ENCODE measurements at regions not wholly inside any gene's neighbourhood (a gene's known extent, or its start where the extent isn't known, plus 50 kb on each side); places are given as distances from the start of the nearest gene placed in this dataset.

DNA sequence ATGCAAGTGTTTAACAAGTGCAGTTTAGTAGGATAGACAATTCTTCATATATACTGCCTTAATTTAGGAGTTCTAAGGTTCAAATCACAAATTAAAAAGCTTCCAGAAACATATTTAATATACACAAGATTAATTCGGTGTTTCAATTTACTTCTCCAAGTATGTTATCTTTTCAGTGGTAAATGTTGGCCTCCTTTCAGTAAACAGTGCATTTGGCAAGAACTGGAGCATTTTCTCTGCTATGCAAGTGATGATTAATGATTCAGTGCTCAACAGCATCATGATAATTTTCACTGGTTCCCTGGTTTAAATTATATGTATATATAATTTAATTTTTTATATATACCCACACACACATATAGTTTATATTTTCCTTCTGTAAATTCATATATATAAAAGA is 541.7 kb downstream of the EFNA5 start:
- no peak for DNase-seq

DNA sequence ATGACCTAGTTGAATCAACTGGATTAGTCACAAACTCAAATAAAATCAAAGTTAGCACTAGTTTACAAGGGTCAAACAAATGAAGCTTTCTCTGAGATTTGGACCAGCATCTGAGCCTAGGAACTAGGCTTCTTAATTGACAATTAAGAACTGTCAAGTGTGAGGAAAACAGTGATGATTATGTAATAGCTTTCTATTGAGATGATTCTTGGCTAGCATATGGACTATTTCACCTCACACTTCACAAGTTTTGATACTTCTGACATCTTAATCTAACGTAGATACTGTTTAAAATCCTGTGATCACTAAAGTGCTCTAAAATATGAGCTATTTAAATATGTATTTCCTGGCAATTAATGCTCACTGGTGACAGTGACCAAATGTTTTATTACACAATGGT is 542.9 kb downstream of the EFNA5 start:
- DNase-seq = no peak

DNA sequence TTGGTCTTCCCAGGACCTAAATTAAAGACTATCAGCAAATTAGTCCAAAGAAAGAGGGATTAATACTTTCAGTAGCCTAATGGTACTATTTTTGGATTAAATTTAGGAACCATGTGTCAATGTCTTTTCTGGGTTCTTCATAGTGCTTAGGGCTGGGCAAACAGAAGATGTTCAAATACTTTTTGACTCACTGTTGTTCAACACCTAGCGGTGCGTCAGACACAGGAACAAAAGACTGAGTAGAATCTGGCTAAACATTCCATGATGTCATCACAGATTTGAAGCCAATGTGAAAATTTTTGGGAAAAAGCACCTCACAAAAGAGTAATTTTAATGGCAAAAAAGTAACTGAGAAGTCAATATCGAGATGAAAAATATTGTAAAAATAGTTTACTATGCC is 544.4 kb downstream of the EFNA5 start:
- DNase-seq = no peak

DNA sequence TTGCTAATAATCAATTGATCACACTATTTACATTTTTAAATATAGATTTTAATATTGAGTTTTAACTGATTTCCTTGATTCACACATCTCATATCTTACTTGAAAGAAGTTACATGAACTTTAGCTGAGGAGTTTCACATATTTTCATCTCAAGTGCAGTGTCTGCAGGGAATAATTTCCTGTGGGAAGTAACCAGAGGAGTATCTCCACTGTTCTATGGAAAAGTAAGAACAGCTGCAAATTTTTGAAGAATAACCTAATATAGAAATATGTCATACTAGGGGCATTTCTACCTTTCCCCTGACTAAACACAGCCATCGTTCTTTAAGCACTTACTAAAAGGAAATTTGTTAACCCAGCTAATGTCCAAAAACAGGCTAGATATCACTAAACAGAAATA is 546.4 kb downstream of the EFNA5 start:
- DNase-seq = no peak

DNA sequence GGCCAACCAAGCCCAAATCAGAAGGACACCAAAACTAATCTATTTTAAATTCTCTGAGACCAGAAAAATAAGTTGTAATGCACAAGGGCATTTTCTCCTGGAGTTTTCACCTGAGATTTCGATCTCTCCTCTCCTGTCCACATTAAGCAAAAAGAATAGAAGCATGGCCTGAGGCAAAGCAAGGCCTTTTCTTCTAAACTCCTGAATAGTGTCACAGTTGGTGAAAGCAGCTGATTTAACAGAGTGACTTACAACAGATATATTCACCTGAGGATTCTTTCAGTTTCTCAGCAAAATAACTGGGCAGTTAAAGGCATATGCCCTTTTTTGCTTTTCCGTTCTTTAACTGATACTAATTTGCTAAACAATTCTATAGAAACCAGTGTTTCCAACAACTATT is 547.7 kb downstream of the EFNA5 start:
- no peak for DNase-seq

DNA sequence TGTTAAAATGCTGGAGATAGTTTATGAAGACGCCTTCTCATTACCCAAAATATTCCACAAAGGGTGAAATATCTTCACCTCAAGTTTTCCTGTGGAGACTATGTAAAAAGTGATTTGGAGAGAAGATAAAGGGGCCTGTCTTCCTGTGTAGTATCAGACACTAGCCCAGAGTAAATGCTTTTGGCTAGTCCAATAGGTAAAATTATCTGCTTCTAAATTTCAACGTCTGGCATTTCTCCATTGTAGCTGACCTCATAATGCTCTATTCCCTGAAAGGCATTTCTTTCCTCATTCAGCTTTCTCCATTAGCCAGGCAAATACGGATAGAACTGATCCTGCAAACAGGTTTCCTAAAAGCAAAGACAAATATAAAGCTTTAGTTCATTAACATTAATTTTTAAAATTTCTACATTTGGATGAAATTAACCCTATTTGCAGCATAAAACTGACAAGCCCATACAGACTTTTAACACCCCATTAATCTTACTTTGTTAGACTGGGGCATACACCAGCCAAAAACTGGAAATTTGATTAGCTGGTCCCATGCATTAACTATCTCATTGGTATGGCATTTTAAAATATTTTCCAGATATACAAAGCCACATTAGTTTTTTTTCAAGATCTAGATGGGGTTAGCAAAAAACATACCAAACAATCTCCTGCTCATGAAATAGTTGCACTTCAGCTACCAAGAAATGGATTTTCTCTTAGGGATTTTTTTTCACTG is 548.8 kb downstream of the EFNA5 start:
- no peak for DNase-seq

DNA sequence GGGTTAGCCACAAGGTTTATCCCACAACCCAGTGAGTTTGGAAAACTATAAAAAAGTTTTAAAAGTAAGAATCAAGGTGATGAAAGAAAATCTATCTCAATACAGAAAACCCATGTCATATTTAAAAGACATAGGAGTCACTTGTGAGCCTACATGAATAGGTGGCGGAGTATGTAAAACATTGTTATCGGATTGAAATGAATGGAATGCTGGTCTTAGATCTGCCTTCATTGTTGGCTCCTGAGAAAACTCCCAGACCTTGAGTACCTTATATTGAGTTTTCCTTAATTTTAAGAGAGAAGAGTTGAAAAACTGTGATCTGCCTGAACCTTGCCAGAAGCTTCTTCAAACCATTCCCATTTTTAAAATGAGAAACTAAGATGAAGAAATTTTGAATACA is 551.1 kb downstream of the EFNA5 start:
- no peak for DNase-seq

DNA sequence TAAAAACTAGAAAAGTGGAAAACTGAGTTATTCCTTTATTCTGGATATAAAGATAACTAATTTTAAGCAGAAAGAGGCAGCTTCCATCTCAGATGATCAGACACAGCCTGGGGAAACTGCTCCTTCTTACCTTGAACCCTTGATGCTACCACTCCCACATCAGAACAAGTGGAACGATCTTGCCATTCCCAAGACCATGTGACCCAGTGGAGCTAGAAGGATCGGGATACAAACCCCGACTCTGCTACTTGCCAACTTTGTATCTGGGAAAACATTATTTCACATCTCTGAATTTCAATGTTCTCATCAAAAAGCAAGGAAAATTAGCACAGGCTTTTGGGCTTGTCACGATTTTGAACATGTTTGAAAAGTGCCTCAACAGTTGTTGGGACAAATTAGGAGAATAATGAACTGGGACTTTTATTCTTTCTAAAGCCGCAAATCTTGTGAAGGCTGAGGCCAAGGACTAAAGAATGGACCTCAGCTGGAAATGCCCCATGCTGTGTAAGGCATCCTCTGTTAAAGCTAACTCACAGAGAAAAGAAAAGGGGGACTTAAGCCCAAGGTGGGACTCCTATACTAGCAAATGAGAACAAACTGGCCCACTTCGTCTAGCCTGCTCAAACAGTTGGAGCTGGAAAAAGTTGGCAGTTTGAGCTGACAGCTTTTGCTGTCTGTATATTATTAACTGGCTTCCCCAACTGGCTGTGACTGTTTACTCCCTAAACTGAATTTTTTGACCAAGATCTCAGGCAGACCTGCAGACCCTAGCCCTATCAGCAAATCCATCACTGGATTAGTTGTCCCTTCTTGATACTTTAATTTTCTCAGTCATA is 552.3 kb downstream of the EFNA5 start:
- no peak for DNase-seq

DNA sequence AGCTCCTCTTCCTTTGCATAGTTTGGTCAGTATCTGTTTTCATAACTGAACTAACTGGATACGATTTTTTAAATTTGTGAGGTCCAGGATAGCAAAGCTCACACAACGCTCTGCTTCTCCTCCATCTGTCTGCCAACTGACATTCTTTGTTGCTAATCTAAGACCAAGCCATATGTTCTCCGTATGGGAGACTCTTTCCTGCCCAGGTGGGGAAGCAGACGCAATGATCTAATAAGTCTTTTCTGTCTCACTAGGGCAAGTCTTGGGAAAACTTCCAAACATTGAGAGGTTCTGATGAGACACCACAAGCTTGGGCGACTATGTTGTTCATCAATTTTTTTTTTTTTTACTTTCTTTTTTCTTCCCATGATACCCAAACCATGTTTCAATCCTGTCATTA is 558.5 kb downstream of the EFNA5 start:
- no peak for DNase-seq

DNA sequence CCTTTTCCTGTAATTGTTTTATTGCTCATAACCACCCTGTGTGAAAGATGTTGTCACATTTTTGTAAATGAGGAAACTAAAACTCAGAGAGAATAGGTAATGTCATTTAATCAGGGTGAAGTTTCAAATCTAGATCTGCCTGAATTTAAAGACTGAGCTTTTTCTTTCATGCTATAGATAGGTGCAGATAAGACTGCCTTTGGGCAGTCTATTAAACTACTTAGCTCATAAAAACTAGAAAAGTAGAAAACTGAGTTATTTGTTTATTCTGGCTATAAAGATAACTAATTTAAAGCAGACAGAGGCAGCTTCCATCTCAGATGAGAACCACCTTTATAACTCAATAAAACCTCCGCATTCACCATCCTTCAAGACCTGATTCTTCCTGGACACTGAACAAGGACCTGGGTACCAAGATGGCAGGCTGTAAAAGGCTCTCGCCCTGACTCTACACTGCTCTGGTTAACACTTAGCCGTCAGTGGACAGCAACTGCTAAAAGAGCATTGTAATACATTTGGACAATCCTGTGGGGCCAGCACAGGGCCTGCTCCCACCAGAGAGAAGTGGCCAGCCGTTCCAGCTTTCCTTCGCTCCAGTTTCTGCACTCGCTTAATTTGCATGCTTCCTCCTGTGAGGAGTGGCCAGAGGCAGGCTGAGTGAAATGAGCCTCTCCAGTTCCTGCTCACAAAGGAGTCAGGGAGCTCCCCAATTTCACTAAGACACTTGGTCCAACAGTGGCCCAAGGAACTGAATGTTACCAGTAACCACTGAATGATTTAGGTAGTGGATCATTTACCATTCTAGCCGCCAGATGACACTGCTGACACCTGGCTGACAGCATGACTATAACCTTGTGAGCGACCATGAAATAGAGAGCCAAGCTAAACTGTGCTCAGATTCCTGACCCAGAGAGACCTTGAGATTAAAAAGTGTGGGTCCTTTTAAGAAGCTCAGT is 566.4 kb downstream of the EFNA5 start:
- no peak for DNase-seq

DNA sequence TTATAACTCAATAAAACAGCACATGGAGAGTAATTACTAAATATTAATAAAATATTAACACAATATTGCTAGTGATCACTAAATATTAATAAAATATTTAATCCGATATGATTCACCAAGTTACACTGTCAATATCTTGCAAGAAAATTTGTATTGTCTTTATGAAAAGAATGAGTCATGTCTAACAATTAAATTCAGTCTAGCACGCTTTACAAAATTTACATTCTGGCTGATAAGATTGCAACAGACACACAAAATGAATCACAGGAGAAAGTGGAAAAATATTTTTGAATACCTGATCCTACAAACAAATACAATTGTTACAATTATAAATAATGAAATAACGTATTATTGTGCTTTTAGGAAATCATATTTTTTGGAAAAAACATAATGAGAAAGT is 567.2 kb downstream of the EFNA5 start:
- DNase-seq = no peak

DNA sequence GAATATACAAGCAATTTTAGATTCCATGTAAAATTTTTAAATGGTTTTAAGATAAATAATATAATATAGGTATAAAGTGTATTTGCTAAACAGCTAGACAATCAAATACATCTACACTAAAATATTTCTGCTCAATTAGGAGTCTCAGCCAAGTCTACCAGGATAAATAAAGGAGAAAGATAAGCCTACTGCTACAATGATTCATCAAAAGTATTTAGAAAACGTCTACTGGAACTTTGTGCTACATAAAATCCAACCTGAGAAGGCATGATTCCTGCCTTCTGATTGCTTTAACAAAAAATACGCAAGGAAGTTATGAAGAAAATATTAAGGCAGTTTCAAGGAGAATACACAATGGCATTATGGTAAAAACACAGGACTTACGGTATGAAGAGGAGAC is 570.6 kb downstream of the EFNA5 start:
- DNase-seq = no peak

DNA sequence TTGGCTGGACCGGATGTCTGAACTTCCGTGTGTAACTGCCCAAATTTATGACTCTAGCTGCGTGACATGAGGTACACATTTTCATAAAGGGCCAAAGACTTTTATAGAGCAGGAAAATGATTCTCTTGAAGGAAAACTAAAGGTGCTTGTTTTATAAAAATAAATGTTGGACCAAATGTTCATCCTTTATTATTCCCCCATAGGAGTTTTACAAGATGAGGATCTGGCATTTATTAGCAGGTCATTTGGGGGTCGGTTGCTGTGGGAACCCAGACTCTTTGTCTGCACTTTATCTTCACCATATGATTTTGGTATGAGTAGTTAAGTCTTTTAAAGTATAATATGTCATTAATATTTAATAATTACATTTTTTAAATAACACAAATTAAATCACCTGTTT is 571.2 kb downstream of the EFNA5 start:
- no peak for DNase-seq

DNA sequence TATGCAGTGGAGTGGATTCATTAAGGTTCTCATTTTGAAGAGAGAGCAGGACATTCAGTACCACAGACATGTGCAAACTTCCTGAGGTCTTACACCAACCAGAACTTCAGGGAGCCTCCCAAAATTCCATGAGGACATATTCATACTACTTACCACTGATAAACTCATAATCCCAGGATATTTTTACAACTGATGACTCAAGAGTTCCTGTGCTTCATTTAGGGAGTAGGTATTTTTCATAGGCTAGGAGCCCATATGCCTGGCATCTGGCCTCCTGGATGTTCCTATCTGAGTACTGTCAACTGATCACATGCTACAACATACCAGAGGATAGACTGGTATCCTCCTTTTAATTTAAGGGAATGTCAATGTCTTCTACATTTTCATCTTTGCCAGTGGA is 578.0 kb downstream of the EFNA5 start:
- DNase-seq = no peak

DNA sequence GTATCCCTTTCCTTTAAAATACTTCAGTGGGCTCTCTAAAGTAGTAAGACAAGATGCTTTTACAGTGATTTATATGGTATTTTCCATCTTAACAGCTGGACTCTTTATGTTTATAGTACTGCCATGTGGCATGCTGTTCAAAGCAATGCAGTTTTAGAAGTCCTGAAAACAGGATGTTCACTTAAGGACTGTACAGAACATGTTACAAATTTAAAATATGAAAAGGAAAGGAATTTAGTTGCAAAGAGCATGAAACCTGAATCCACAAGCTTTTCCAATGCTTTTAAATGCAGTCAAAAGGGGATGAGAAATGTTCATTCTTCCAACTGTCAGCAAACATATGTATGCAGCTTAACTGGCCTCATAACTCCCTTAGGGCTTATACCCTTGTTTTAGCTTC is 580.2 kb downstream of the EFNA5 start:
- no peak for DNase-seq

DNA sequence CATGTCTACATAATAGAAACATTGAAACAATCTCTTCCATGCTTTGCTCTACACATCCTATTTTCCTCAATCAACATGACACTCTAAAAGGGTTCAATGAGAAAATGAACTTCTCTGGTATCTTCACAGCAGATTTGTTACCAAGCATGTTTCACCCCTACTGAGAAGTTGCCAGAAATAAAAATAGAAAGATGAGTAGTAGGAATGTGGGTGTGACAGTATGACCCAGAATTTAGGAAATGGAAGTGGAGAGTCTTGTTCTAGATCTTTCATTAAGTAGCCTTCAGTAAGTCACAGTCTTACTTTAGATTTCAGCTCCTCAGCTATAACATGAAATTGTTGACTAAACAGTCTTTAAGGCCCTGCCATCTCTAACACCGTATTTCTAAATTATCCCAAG is 581.8 kb downstream of the EFNA5 start:
- no peak for DNase-seq

DNA sequence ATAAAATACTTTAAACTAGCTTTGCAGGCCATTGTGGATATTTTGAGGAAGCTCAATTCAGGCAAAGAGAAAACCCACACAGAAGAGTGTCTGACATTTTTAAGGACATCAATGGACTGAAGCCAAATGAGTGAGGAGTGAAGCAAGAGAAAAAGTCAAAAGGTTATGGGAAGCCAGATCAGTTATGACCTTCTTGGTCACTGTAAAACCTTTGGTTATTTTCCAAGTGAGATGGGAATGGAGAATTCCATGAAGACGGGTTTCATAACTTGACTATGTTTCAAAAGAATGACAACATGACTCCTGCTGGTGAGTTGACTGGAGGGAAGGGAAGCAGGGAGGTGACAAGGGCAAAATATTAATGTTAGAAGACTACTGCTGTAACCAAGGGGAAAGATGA is 585.2 kb downstream of the EFNA5 start:
- DNase-seq = no peak

DNA sequence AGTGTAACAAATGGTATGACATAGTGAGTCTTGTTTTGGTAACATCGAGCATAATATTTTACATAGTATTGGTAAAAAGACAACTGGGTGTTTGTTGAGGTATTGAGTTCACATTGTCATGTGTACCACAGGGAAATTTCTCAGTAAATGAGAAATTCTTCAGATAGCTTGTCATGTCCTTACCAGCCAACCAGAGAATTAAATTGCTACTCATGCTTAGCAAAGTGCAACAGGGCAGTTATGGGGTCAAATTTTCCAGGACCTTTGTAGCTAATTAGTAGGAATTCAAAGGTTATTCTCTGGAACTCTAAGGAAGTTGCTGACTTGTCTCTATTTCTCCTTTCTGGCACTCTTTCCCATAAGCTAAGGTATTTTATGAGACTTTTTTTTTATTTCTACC is 595.7 kb downstream of the EFNA5 start:
- DNase-seq = no peak

DNA sequence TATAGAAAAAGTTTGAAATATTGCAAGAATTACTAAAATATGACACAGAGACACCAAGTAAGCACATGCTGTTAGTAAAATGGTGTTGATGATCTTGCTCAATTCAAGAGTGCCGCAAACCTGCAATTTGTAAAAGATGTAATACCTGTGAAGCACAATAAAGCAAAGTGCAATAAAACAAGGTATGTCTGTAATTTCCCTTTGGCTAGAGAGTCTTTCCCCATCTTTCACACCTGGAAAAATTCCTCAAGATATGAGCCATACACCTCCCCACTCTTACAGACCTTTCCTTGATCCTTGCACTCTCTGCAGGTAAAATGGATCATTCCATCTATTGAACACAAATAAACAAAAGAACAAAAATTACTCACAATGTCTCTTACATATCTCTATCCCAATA is 597.8 kb downstream of the EFNA5 start:
- no peak for DNase-seq

DNA sequence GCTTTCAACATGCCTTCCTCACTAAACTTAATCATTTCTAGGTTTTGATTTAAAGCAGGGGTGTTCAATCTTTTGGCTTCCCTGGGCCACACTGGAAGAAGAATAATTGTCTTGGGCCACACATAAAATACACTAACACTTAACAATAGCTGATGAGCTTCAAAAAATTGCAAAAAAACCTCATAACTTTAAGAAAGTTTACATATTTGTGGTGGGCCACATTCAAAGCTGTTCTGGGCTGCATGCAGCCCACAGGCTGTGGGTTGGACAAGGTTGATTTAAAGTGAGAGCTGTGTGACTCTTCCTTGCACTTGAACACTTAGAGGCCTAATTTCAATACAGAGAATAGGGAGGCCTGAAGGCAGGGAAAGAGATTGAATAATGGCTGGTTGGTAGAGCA is 598.3 kb downstream of the EFNA5 start:
- no peak for DNase-seq

DNA sequence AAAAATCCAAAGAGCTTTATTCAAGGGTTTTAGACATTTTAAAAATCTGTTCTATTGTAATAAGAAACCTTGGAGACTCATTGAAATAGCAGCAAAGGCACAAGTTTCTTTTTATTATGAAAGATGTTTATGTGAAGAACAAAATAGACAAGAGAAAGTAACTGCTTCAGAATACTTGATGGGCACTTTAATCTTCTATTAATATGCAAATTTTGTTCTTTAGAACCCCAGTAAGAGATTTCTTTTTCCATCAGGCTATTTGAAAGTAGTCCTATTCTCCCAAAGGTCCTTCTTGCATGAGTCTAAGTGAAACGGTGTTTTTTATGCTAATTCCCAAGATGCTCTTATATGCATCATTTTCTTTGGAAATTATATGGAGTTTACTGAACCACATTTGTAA is 602.0 kb downstream of the EFNA5 start:
- no peak for DNase-seq

DNA sequence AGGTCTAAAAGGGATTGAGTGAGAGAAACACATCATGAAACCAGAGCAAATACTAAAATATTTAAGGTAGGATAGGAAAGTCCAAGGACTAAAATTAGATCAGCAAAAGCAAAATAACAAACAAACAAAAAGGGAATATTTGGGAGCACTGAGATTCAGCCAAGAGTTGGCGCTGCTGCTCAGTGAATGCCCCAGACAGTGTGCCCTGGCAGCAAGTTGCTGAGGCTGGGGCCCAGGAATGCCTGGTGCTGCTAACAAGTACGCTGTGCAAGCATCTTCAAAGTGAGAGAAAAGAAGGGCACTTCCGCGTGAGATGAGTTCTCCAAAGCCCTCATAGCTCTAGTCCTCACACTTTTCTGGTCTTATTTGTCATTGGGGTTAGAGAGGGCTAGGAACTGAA is 603.3 kb downstream of the EFNA5 start:
- no peak for DNase-seq

DNA sequence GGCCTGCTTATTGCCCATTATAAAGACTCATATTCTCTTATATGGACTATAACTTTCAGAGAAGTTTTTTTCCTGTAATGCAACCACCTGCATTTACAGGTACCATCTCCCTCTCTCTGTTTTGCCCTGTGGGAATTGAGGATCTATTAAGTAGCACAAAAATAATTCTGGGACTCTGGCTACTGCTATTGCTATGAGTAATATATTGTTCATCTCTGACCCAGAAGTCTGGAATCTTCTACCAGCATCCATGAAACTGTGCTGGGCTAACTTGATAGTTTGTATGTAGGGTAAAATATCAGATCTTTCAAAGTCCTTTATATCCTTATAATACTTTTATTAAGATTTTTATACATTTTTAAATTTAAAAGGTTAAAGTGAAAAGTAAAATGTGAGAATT is 607.2 kb downstream of the EFNA5 start:
- DNase-seq = no peak

DNA sequence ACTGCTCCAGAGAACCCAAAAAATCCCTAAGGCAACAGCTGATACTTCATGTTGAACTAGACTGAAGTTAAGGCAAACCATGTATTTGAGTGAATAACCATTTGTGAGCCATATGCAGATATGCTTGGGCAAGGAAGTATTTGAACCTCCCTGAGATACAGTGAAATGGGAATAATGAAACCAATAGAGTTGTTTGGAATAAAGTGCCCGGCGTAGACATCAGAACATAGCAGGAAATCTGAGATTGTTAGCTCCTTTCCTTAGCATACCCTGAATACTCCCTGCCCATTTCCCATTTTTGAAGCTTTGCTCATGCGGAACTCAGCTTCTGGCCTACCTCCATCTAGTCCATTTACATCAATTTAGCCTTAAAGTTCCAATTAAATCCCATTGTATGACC is 611.9 kb downstream of the EFNA5 start:
- DNase-seq = no peak

Measured in NCI-H510A treated with DMSO at 0.1 percent for 48 hours (cell line).